ENCODE measurements at regions not wholly inside any gene's neighbourhood (a gene's known extent, or its start where the extent isn't known, plus 50 kb on each side); places are given as distances from the start of the nearest gene placed in this dataset.

- no peak for DNase-seq (ENCODE audit: low read depth, low spot score)
- H3K36me3 ChIP-seq (ENCODE audit: insufficient read depth, low read length) = no peaks in the 10 kb centered on the region
These were observed 1793.8 kb upstream of the PCDH20 start for GRCh38 chr13:63209330-63210017.

DNA sequence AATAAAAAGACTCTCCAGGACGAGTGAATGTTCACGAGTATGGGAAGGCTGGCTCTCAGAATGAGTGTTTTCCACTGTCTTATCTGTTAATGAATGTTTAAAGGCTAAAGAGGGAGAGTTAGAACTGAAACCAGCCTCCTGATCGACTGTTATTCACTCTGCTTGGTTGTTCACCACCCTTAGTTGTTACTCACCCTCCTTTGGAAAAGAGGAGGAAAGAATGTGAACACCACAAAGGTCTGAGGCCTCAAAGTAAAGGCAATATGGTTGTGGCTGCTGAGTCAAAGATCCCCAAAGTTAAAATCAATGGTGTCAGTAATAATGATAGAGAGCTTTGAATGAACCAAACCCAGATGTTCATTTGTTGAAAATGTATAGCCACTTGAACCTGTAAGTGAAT is 1793.2 kb upstream of the PCDH20 start:
- Histone ChIP-seq H3K36me3 (ENCODE audit: insufficient read depth, low read length) (no peaks in the 10 kb centered on the region), H3K27ac (no peak overlapping the region), H3K9ac (ENCODE audit: insufficient read length) (no peak overlapping the region), H3K4me3 (no peak overlapping the region), H3K9me3 (ENCODE audit: low read depth, low read length) (no peaks in the 10 kb centered on the region)
- no peak for DNase-seq (ENCODE audit: low read depth, low spot score)
- no peak for TF ChIP-seq POLR2AphosphoS5 (IDR thresholded peaks at IDR 0.05; ENCODE audit: borderline replicate concordance, low read depth, low read length)
- no peak for TF ChIP-seq EZH2 (IDR thresholded peaks at IDR 0.05)
- no peak for TF ChIP-seq FOXP2 (optimal IDR thresholded peaks at IDR 0.05; ENCODE audit: control extremely low read depth, extremely low read length, insufficient read depth)

More at GRCh38 chr13:63209330-63210017, 1793.8 kb upstream of the PCDH20 start:
- TF ChIP-seq POLR2AphosphoS5 (IDR thresholded peaks at IDR 0.05; ENCODE audit: borderline replicate concordance, low read depth, low read length) (no peak), EZH2 (IDR thresholded peaks at IDR 0.05) (no peak), FOXP2 (optimal IDR thresholded peaks at IDR 0.05; ENCODE audit: control extremely low read depth, extremely low read length, insufficient read depth) (no peak)
- H3K9me3 ChIP-seq (ENCODE audit: low read depth, low read length) = no peaks in the 10 kb centered on the region
- H3K4me3 ChIP-seq = no peak overlapping the region
- H3K27ac ChIP-seq = no peak overlapping the region
- H3K9ac ChIP-seq (ENCODE audit: insufficient read length) = no peak overlapping the region

DNA sequence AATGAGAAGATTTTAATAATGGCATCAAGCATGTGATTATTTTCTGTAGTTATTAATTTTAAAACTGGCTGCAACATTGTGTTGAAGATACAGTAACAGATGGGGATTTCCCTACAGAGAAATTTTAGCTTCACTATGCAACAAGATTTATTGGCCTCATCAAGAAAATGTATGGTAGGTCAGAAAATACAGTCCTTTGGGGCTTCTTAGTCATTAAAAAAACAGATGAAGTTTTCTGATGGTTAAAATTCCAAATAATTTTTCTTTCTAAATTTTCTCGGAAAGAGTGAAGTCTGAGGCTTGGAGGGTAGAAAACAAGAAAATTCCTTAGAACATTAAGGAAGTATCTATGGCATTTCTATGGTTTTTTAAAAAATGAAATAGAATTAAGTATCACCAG is 1790.8 kb upstream of the PCDH20 start:
- Histone ChIP-seq H3K4me3 (no peak overlapping the region), H3K27ac (no peak overlapping the region), H3K36me3 (ENCODE audit: insufficient read depth, low read length) (no peaks in the 10 kb centered on the region), H3K9ac (ENCODE audit: insufficient read length) (no peak overlapping the region), H3K9me3 (ENCODE audit: low read depth, low read length) (no peaks in the 10 kb centered on the region)
- TF ChIP-seq FOXP2 (optimal IDR thresholded peaks at IDR 0.05; ENCODE audit: control extremely low read depth, extremely low read length, insufficient read depth) (no peak), EZH2 (IDR thresholded peaks at IDR 0.05) (no peak), POLR2AphosphoS5 (IDR thresholded peaks at IDR 0.05; ENCODE audit: borderline replicate concordance, low read depth, low read length) (no peak)
- DNase-seq (ENCODE audit: low read depth, low spot score) = no peak

GRCh38 chr13:63201493-63201892 is 1785.8 kb upstream of the PCDH20 start:
- no peak for DNase-seq (ENCODE audit: low read depth, low spot score)
- TF ChIP-seq POLR2AphosphoS5 (IDR thresholded peaks at IDR 0.05; ENCODE audit: borderline replicate concordance, low read depth, low read length) = no peak
- TF ChIP-seq EZH2 (IDR thresholded peaks at IDR 0.05) = no peak
- no peak for TF ChIP-seq FOXP2 (optimal IDR thresholded peaks at IDR 0.05; ENCODE audit: control extremely low read depth, extremely low read length, insufficient read depth)
- H3K4me3 ChIP-seq = no peak overlapping the region
- no peaks in the 10 kb centered on the region for H3K36me3 ChIP-seq (ENCODE audit: insufficient read depth, low read length)
- H3K9ac ChIP-seq (ENCODE audit: insufficient read length) = no peak overlapping the region
- no peak overlapping the region for H3K27ac ChIP-seq
- H3K9me3 ChIP-seq (ENCODE audit: low read depth, low read length) = no peaks in the 10 kb centered on the region

DNA sequence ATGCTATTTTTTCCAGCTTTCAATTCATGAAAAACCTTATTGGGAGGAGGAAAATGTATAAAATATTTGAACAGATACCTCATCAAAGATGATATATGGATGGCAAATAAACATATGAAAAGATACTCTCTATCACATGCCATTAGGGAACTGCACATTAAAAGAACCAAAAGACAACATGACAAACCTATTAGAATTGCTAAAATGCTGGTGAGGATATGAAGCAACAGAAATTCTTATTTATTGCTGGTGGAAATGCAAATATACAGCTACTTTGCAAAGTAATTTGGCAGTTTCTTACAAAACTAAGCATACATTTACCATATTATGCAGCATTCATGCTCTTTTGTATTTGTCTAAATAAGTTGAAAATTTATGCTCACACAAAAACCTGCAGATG is 1783.9 kb upstream of the PCDH20 start:
- peak; percentile 26 for DNase-seq (ENCODE audit: low read depth, low spot score)
- H3K4me3 ChIP-seq = no peak overlapping the region
- TF ChIP-seq EZH2 (IDR thresholded peaks at IDR 0.05) (no peak), FOXP2 (optimal IDR thresholded peaks at IDR 0.05; ENCODE audit: control extremely low read depth, extremely low read length, insufficient read depth) (no peak)
- H3K27ac ChIP-seq = peak overlapping the region; percentile 50; the same call in 1 of the 2 replicates
- H3K36me3 ChIP-seq (ENCODE audit: insufficient read depth, low read length) = no peaks in the 10 kb centered on the region
- no peak overlapping the region for H3K9ac ChIP-seq (ENCODE audit: insufficient read length)
- H3K9me3 ChIP-seq (ENCODE audit: low read depth, low read length) = no peaks in the 10 kb centered on the region

DNA sequence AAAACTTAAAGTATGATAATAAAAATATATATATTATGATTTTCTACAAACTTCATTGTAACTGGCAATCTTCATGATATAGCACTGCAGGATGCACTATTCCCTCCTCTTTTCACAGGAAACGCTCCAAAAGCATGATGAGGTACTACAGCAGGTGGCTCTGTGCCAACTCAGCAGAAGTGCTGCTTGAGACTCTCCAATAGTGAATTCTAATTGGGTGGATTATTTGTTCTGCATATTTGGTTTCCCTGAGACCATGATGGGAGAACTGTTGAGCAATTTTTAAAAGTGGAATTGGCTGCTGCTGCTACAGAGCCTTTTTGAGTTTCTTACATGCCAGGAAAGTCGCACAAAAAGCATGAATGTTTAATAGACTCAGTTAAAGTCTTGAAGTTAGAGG is 1782.4 kb upstream of the PCDH20 start:
- DNase-seq (ENCODE audit: low read depth, low spot score) = peak; percentile 94
- TF ChIP-seq FOXP2 (optimal IDR thresholded peaks at IDR 0.05; ENCODE audit: control extremely low read depth, extremely low read length, insufficient read depth) = no peak
- no peak for TF ChIP-seq EZH2 (IDR thresholded peaks at IDR 0.05)
- no peak for TF ChIP-seq POLR2AphosphoS5 (IDR thresholded peaks at IDR 0.05; ENCODE audit: borderline replicate concordance, low read depth, low read length)
- H3K9ac ChIP-seq (ENCODE audit: insufficient read length) = no peak overlapping the region
- no peaks in the 10 kb centered on the region for H3K9me3 ChIP-seq (ENCODE audit: low read depth, low read length)
- H3K27ac ChIP-seq = peak overlapping the region; percentile 84
- H3K4me3 ChIP-seq = peak overlapping the region; percentile 43; the same call in 1 of the 2 replicates
- H3K36me3 ChIP-seq (ENCODE audit: insufficient read depth, low read length) = no peaks in the 10 kb centered on the region

- Histone ChIP-seq H3K27ac (no peak overlapping the region), H3K4me3 (no peak overlapping the region), H3K9me3 (ENCODE audit: low read depth, low read length) (no peaks in the 10 kb centered on the region), H3K36me3 (ENCODE audit: insufficient read depth, low read length) (no peaks in the 10 kb centered on the region), H3K9ac (ENCODE audit: insufficient read length) (no peak overlapping the region)
- DNase-seq (ENCODE audit: low read depth, low spot score) = no peak
- TF ChIP-seq POLR2AphosphoS5 (IDR thresholded peaks at IDR 0.05; ENCODE audit: borderline replicate concordance, low read depth, low read length) (no peak), FOXP2 (optimal IDR thresholded peaks at IDR 0.05; ENCODE audit: control extremely low read depth, extremely low read length, insufficient read depth) (no peak), EZH2 (IDR thresholded peaks at IDR 0.05) (no peak)
These were observed 1780.1 kb upstream of the PCDH20 start for GRCh38 chr13:63195726-63196125.

- H3K9ac ChIP-seq (ENCODE audit: insufficient read length) = no peak overlapping the region
- H3K4me3 ChIP-seq = no peak overlapping the region
- no peaks in the 10 kb centered on the region for H3K36me3 ChIP-seq (ENCODE audit: insufficient read depth, low read length)
- no peaks in the 10 kb centered on the region for H3K9me3 ChIP-seq (ENCODE audit: low read depth, low read length)
- H3K27ac ChIP-seq = no peak overlapping the region
- no peak for TF ChIP-seq FOXP2 (optimal IDR thresholded peaks at IDR 0.05; ENCODE audit: control extremely low read depth, extremely low read length, insufficient read depth)
- TF ChIP-seq POLR2AphosphoS5 (IDR thresholded peaks at IDR 0.05; ENCODE audit: borderline replicate concordance, low read depth, low read length) = no peak
- TF ChIP-seq EZH2 (IDR thresholded peaks at IDR 0.05) = no peak
- DNase-seq (ENCODE audit: low read depth, low spot score) = no peak
These were observed 1775.1 kb upstream of the PCDH20 start for GRCh38 chr13:63190742-63191141.

GRCh38 chr13:63190219-63190618 is 1774.6 kb upstream of the PCDH20 start:
- H3K9ac ChIP-seq (ENCODE audit: insufficient read length) = no peak overlapping the region
- H3K36me3 ChIP-seq (ENCODE audit: insufficient read depth, low read length) = no peaks in the 10 kb centered on the region
- TF ChIP-seq EZH2 (IDR thresholded peaks at IDR 0.05) (no peak), FOXP2 (optimal IDR thresholded peaks at IDR 0.05; ENCODE audit: control extremely low read depth, extremely low read length, insufficient read depth) (no peak), POLR2AphosphoS5 (IDR thresholded peaks at IDR 0.05; ENCODE audit: borderline replicate concordance, low read depth, low read length) (no peak)
- no peak overlapping the region for H3K27ac ChIP-seq
- DNase-seq (ENCODE audit: low read depth, low spot score) = no peak
- H3K4me3 ChIP-seq = no peak overlapping the region
- H3K9me3 ChIP-seq (ENCODE audit: low read depth, low read length) = no peaks in the 10 kb centered on the region
